Muscle of arm (tissue), 1 donor: ENCODE measurements at regions not wholly inside any gene's neighbourhood (a gene's known extent, or its start where the extent isn't known, plus 50 kb on each side); places are given as distances from the start of the nearest gene placed in this dataset.
"Not testable (repeated sequence)": the region's sequence is repeated elsewhere in the genome, so short reads cannot be mapped to it uniquely, and the experiment has no call there.

Source experiments
- DNase-seq: peaks from one replicate; pipeline ENCODE4 v3.0.0-alpha.2; 2013

GRCh38 chr13:31607531-31607930 lies 131.8 kb upstream of the RXFP2 start:
- not testable (repeated sequence) for DNase-seq

GRCh38 chr13:31608780-31609179 lies 130.5 kb upstream of the RXFP2 start:
- DNase-seq, result not testable (repeated sequence)

- DNase-seq, result no peak
These were observed 128.9 kb upstream of the RXFP2 start for GRCh38 chr13:31610270-31610998.

- DNase-seq, result no peak
These were observed 128.1 kb upstream of the RXFP2 start for GRCh38 chr13:31611214-31611613.

- no peak for DNase-seq
These were observed 125.3 kb upstream of the RXFP2 start for GRCh38 chr13:31614073-31614472.

GRCh38 chr13:31614704-31615103 lies 124.6 kb upstream of the RXFP2 start:
- DNase-seq, result no peak

GRCh38 chr13:31625115-31625514 lies 114.2 kb upstream of the RXFP2 start:
- no peak for DNase-seq

- DNase-seq, result no peak
These were observed 112.1 kb upstream of the RXFP2 start for GRCh38 chr13:31627097-31627845.

GRCh38 chr13:31629085-31629780 lies 110.1 kb upstream of the RXFP2 start:
- DNase-seq, result no peak

GRCh38 chr13:31631071-31631470 lies 108.3 kb upstream of the RXFP2 start:
- no peak for DNase-seq

- no peak for DNase-seq
These were observed 107.6 kb upstream of the RXFP2 start for GRCh38 chr13:31631746-31632145.

GRCh38 chr13:31638577-31638976 lies 100.7 kb upstream of the RXFP2 start:
- DNase-seq, result peak; percentile 17

GRCh38 chr13:31639443-31640163 lies 99.7 kb upstream of the RXFP2 start:
- peak; percentile 15 for DNase-seq

- DNase-seq, result no peak
These were observed 89.6 kb upstream of the RXFP2 start for GRCh38 chr13:31649766-31650165.

GRCh38 chr13:31653730-31654129 lies 85.6 kb upstream of the RXFP2 start:
- no peak for DNase-seq

GRCh38 chr13:31663880-31664585 lies 75.3 kb upstream of the RXFP2 start:
- DNase-seq, result no peak

GRCh38 chr13:31670831-31671617 lies 68.3 kb upstream of the RXFP2 start:
- DNase-seq, result no peak

GRCh38 chr13:31674051-31674450 lies 65.3 kb upstream of the RXFP2 start:
- DNase-seq, result no peak

GRCh38 chr13:31675440-31675953 lies 63.8 kb upstream of the RXFP2 start:
- DNase-seq, result no peak

GRCh38 chr13:31681133-31681532 lies 58.2 kb upstream of the RXFP2 start:
- no peak for DNase-seq
